Panc1 (cell line): ENCODE measurements at regions not wholly inside any gene's neighbourhood (a gene's known extent, or its start where the extent isn't known, plus 50 kb on each side); places are given as distances from the start of the nearest gene placed in this dataset.

Experiments
- ATAC-seq: fragments of 200-7000 bp; cut with Tn5 transposase; 2 replicates; pipeline ENCODE4 v1.9.1; 2020; ENCODE audit warnings: mild to moderate bottlenecking, moderate library complexity
- BruUV-seq: library from RNA; stranded (reverse); fragments of 400-500 nt; replicated peaks from 2 replicates; lab custom pipeline; 2021; lab: Mats Ljungman, UMichigan
- CTCF ChIA-PET: fragments of 300-600 bp; sonication (Branson Sonifier 250); formaldehyde crosslinking; loops from one replicate; lab custom pipeline; 2022; ENCODE audit warnings: antibody characterized with exemption; lab: Charles Lee
- POLR2A ChIA-PET: fragments of 300-600 bp; sonication (Branson Sonifier 250); formaldehyde crosslinking; loops from one replicate; lab custom pipeline; 2022; ENCODE audit warnings: antibody characterized with exemption; lab: Charles Lee
- DNase-seq: peaks from one replicate; pipeline ENCODE4 v3.0.0-alpha.2; 2010; ENCODE audit warnings: low read depth, low spot score
- H3K27ac ChIP-seq: 2 replicates; pipeline ENCODE4 v1.5.1; 2011; ENCODE audit warnings: mild to moderate bottlenecking, low read length, inconsistent platforms
- H3K27me3 ChIP-seq: fragments of 200-500 bp; sonication (Bioruptor generic); 2 replicates; pipeline ENCODE4 v1.6.0; 2014; ENCODE audit warnings: low read length, inconsistent platforms; ENCODE audit not compliant: control insufficient read depth, insufficient read depth
- H3K36me3 ChIP-seq: fragments of 200-500 bp; sonication (Bioruptor generic); 2 replicates; pipeline ENCODE4 v1.5.1; 2014; ENCODE audit warnings: inconsistent platforms, mild to moderate bottlenecking, low read length, moderate library complexity; ENCODE audit not compliant: control insufficient read depth, insufficient read depth
- H3K4me1 ChIP-seq: 2 replicates; pipeline ENCODE4 v1.5.1; 2011; ENCODE audit warnings: inconsistent platforms, mild to moderate bottlenecking, low read length, moderate library complexity; ENCODE audit not compliant: control insufficient read depth, insufficient read depth
- H3K4me3 ChIP-seq, 2 experiments: 2 replicates each; pipeline ENCODE4 v1.5.1; 2011 to 2012; ENCODE audit warnings: low read depth in 2 of 2, low read length in 2 of 2, mild to moderate bottlenecking in 2 of 2, inconsistent platforms in 1 of 2, moderate library complexity in 1 of 2
- H3K9me3 ChIP-seq: fragments of 200-500 bp; sonication (Bioruptor generic); 2 replicates; pipeline ENCODE4 v1.5.1; 2014; ENCODE audit warnings: low read depth, mild to moderate bottlenecking, inconsistent platforms, low read length, moderate library complexity; ENCODE audit not compliant: control insufficient read depth, insufficient read depth
- POLR2AphosphoS5 ChIP-seq: IDR thresholded peaks from 2 replicates; pipeline ENCODE4 v1.6.1; 2012; ENCODE audit warnings: mild to moderate bottlenecking, low read depth, low read length, moderate library complexity
- SIN3A ChIP-seq: IDR thresholded peaks from 2 replicates; pipeline ENCODE4 v1.6.1; 2012; ENCODE audit warnings: low read depth, mild to moderate bottlenecking, low read length, moderate library complexity, borderline replicate concordance; ENCODE audit not compliant: insufficient read depth
- TCF7L2 ChIP-seq: IDR thresholded peaks from 2 replicates; pipeline ENCODE4 v1.6.1; 2011; ENCODE audit warnings: mild to moderate bottlenecking, low read depth, low read length, inconsistent platforms
- in situ Hi-C: cut with HindIII; loops from 2 replicates; pipeline ENCODE4 v1.10.0; 2016; ENCODE audit warnings: low sequenced_read_pairs, low pct_unique_long_range_greater_than_20kb
- intact Hi-C: fragments of 100-400 bp; cut with micrococcal nuclease; formaldehyde crosslinking; loops from one replicate; pipeline ENCODE4 v1.10.0; 2022; ENCODE audit not compliant: unreplicated experiment
- TF ChIP-seq, protein P1 (sequence below), 2 experiments: IDR thresholded peaks; 2 replicates each; pipeline ENCODE4 v1.6.1; 2011 to 2012; ENCODE audit warnings: low read depth in 2 of 2, control low read depth in 1 of 2, low read length in 1 of 2, mild to moderate bottlenecking in 1 of 2, moderate library complexity in 1 of 2; ENCODE audit not compliant: insufficient read depth in 1 of 2
- TF ChIP-seq, protein P2 (sequence below): fragments of 450-650 bp; IDR thresholded peaks from 2 replicates; pipeline ENCODE4 v1.5.1; 2017; ENCODE audit warnings: mild to moderate bottlenecking

DNA sequence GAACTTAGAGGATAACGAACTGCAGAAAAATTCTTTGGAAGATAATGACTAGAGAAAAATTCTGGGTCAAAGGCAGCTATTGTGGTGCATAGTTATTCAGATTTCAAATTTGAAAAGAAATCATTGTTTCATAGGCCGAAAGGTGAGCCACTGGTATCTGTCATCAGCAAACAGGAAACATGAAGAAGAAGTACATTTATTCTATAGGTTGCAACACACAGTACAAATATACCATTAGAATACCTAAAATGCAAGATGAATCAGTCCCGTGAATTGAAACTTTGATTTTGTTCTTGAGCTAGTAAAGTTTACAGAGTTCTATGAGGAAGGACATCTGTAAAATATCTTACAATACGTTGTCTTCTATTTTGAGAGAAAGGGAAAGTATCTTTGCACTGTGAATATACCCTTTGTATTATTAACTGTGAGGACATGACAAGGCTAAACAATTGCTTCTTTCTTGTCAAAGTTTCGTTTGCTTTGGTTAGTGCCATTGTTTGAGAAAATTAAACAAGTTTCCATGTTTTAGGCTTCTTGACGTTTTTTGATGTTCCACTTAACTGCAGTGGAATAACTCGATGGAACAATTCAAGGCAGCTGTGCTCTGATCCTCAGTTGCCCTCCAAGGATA is 84.7 kb downstream of the HDGFL1 start:
- no peak overlapping the region for H3K27ac ChIP-seq
- in situ Hi-C loops (no loop called here), intact Hi-C loops (no loop called here)
- no peaks in the 10 kb centered on the region for H3K9me3 ChIP-seq
- ChIA-PET CTCF (no interaction called here), POLR2A (no interaction called here)
- no peaks in the 10 kb centered on the region for H3K4me1 ChIP-seq
- no peak for DNase-seq
- no TSS peak for BruUV-seq
- ATAC-seq, result no peak
- TF ChIP-seq, protein P1, sequence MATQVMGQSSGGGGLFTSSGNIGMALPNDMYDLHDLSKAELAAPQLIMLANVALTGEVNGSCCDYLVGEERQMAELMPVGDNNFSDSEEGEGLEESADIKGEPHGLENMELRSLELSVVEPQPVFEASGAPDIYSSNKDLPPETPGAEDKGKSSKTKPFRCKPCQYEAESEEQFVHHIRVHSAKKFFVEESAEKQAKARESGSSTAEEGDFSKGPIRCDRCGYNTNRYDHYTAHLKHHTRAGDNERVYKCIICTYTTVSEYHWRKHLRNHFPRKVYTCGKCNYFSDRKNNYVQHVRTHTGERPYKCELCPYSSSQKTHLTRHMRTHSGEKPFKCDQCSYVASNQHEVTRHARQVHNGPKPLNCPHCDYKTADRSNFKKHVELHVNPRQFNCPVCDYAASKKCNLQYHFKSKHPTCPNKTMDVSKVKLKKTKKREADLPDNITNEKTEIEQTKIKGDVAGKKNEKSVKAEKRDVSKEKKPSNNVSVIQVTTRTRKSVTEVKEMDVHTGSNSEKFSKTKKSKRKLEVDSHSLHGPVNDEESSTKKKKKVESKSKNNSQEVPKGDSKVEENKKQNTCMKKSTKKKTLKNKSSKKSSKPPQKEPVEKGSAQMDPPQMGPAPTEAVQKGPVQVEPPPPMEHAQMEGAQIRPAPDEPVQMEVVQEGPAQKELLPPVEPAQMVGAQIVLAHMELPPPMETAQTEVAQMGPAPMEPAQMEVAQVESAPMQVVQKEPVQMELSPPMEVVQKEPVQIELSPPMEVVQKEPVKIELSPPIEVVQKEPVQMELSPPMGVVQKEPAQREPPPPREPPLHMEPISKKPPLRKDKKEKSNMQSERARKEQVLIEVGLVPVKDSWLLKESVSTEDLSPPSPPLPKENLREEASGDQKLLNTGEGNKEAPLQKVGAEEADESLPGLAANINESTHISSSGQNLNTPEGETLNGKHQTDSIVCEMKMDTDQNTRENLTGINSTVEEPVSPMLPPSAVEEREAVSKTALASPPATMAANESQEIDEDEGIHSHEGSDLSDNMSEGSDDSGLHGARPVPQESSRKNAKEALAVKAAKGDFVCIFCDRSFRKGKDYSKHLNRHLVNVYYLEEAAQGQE (IDR thresholded peaks at IDR 0.05; ENCODE audit: insufficient read depth in 1 of 2, low read depth in 2 of 2, low read length in 1 of 2), result no peak
- no peak for TF ChIP-seq SIN3A
- no peak for TF ChIP-seq TCF7L2
- TF ChIP-seq, protein P2, sequence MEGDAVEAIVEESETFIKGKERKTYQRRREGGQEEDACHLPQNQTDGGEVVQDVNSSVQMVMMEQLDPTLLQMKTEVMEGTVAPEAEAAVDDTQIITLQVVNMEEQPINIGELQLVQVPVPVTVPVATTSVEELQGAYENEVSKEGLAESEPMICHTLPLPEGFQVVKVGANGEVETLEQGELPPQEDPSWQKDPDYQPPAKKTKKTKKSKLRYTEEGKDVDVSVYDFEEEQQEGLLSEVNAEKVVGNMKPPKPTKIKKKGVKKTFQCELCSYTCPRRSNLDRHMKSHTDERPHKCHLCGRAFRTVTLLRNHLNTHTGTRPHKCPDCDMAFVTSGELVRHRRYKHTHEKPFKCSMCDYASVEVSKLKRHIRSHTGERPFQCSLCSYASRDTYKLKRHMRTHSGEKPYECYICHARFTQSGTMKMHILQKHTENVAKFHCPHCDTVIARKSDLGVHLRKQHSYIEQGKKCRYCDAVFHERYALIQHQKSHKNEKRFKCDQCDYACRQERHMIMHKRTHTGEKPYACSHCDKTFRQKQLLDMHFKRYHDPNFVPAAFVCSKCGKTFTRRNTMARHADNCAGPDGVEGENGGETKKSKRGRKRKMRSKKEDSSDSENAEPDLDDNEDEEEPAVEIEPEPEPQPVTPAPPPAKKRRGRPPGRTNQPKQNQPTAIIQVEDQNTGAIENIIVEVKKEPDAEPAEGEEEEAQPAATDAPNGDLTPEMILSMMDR, result no peak
- TF ChIP-seq POLR2AphosphoS5, result no peak
- no peak overlapping the region for H3K4me3 ChIP-seq
- no peaks in the 10 kb centered on the region for H3K27me3 ChIP-seq
- H3K36me3 ChIP-seq, result no peaks in the 10 kb centered on the region

DNA sequence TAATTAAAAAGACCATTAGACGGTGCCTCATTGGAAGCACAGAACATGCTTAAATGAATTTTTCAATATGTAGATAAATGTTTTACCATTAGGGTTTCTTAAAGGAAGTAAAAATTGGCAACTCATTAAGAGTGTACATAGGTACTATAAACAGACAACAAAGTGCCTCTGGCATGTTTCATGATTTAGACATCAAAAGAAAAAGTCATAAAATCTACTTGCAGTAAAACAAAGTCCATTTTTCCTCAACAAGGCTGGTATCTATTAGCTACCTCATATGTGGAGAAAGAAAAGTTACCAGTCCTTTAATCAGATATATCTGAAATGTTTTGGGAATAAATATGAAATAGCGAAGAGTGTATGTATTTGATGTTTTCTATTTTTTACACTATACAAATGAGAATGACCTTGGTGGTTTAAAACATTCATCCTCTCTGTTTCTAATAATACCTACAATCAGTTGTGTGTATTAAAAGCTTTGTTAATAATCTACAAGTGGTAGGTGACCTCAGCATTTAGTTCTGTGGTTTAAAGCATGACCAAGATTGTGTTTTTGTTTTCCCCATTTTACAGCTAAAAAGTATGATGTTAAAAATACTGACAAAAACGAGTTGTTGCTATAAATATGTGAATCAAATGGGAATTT is 87.5 kb downstream of the HDGFL1 start:
- POLR2A ChIA-PET, result no interaction called here
- no TSS peak for BruUV-seq
- intact Hi-C loops, result no loop called here
- Histone ChIP-seq H3K4me1 (no peaks in the 10 kb centered on the region), H3K4me3 (no peak overlapping the region), H3K36me3 (no peaks in the 10 kb centered on the region), H3K27me3 (no peaks in the 10 kb centered on the region), H3K9me3 (no peaks in the 10 kb centered on the region), H3K27ac (no peak overlapping the region)
- CTCF ChIA-PET, result no interaction called here
- ATAC-seq (no peak), DNase-seq (no peak)
- in situ Hi-C loops, result no loop called here
- TF ChIP-seq, protein P2, result no peak
- TF ChIP-seq, protein P1 (IDR thresholded peaks at IDR 0.05; ENCODE audit: insufficient read depth in 1 of 2, low read depth in 2 of 2, low read length in 1 of 2), result no peak
- no peak for TF ChIP-seq POLR2AphosphoS5
- TF ChIP-seq TCF7L2, result no peak
- TF ChIP-seq SIN3A, result no peak
